ENCODE measurements at regions not wholly inside any gene's neighbourhood (a gene's known extent, or its start where the extent isn't known, plus 50 kb on each side); places are given as distances from the start of the nearest gene placed in this dataset.

- no peak for DNase-seq
Observed at GRCh38 chr20:7817286-7817685, 123.0 kb downstream of the HAO1 start.

GRCh38 chr20:7818477-7818876, 121.8 kb downstream of the HAO1 start:
- DNase-seq, result no peak

- no peak for DNase-seq
Observed at GRCh38 chr20:7820897-7821296, 119.4 kb downstream of the HAO1 start.

- DNase-seq, result no peak
Observed at GRCh38 chr20:7822772-7823171, 117.5 kb downstream of the HAO1 start.

- DNase-seq, result no peak
Observed at GRCh38 chr20:7828437-7828836, 111.8 kb downstream of the HAO1 start.

GRCh38 chr20:7829031-7829430, 111.2 kb downstream of the HAO1 start:
- DNase-seq, result no peak

GRCh38 chr20:7829776-7830175, 110.5 kb downstream of the HAO1 start:
- no peak for DNase-seq
